ENCODE measurements at regions not wholly inside any gene's neighbourhood (a gene's known extent, or its start where the extent isn't known, plus 50 kb on each side); places are given as distances from the start of the nearest gene placed in this dataset.
"Not testable (repeated sequence)": the region's sequence is repeated elsewhere in the genome, so short reads cannot be mapped to it uniquely, and the experiment has no call there.

GRCh38 chr5:177900066-177900465, 96.0 kb downstream of the PROP1 start:
- not testable (repeated sequence) for TF ChIP-seq CTCF (IDR thresholded peaks at IDR 0.05; ENCODE audit: low read depth, low read length); EZH2phosphoT487 (IDR thresholded peaks at IDR 0.05; ENCODE audit: low read depth)
